GM21529 (cell line): ENCODE measurements at regions not wholly inside any gene's neighbourhood (a gene's known extent, or its start where the extent isn't known, plus 50 kb on each side); places are given as distances from the start of the nearest gene placed in this dataset.

Source experiments
- ATAC-seq: cut with Tn5 transposase; IDR thresholded peaks from one replicate; pipeline ENCODE4 v1.9.1; 2021; ENCODE audit not compliant: unreplicated experiment

- no peak for ATAC-seq
Measured at GRCh38 chr4:80145739-80146138, 51.6 kb upstream of the PRDM8 start.

GRCh38 chr4:80144676-80145470 lies 52.4 kb upstream of the PRDM8 start:
- no peak for ATAC-seq

GRCh38 chr4:80143307-80143679 lies 54.0 kb upstream of the PRDM8 start:
- no peak for ATAC-seq

GRCh38 chr4:80142394-80143306 lies 54.7 kb upstream of the PRDM8 start:
- no peak for ATAC-seq

- no peak for ATAC-seq
Measured at GRCh38 chr4:80141543-80141942, 55.8 kb upstream of the PRDM8 start.

- ATAC-seq = no peak
Measured at GRCh38 chr4:80140194-80140593, 57.1 kb upstream of the PRDM8 start.

- ATAC-seq = no peak
Measured at GRCh38 chr4:80139671-80140070, 57.6 kb upstream of the PRDM8 start.

GRCh38 chr4:80138551-80139538 lies 58.5 kb upstream of the PRDM8 start:
- peak; percentile 97 for ATAC-seq

GRCh38 chr4:80137631-80138030 lies 59.7 kb upstream of the PRDM8 start:
- no peak for ATAC-seq

GRCh38 chr4:80136270-80136669 lies 61.0 kb upstream of the PRDM8 start:
- no peak for ATAC-seq

- ATAC-seq = no peak
Measured at GRCh38 chr4:80135702-80136058, 61.6 kb upstream of the PRDM8 start.

- no peak for ATAC-seq
Measured at GRCh38 chr4:80134936-80135701, 62.1 kb upstream of the ANTXR2 start.

GRCh38 chr4:80133240-80133783 lies 60.3 kb upstream of the ANTXR2 start:
- no peak for ATAC-seq

- ATAC-seq = no peak
Measured at GRCh38 chr4:80129785-80130184, 56.8 kb upstream of the ANTXR2 start.

GRCh38 chr4:80128941-80129340 lies 55.9 kb upstream of the ANTXR2 start:
- no peak for ATAC-seq

GRCh38 chr4:80127870-80128419 lies 54.9 kb upstream of the ANTXR2 start:
- ATAC-seq = no peak

- ATAC-seq = no peak
Measured at GRCh38 chr4:80126435-80126834, 53.4 kb upstream of the ANTXR2 start.

GRCh38 chr4:80125252-80126177 lies 52.5 kb upstream of the ANTXR2 start:
- ATAC-seq = no peak
